ENCODE measurements at regions not wholly inside any gene's neighbourhood (a gene's known extent, or its start where the extent isn't known, plus 50 kb on each side); places are given as distances from the start of the nearest gene placed in this dataset.
"Not testable (repeated sequence)": the region's sequence is repeated elsewhere in the genome, so short reads cannot be mapped to it uniquely, and the experiment has no call there.

DNA sequence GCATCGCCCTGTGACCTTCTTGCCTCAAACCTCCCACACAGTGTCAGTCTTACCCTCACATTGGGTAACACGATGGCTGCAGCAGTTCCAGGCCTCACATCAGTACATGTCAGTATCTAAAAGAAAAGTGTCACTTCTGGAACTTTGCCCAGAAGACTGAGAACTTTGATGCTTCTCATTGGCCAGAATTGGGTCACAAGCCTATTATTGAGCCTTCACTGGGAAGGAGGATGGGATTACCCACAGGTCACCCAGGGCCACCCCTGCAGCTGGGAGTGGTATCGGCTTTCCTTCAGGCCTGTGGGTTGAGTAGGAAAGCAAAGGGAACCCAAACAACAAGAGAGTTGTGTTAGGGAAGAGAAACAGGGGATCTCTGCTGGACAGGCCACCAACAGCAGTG, 111.5 kb downstream of the NPY start:
- DNase-seq (ENCODE audit: low spot score) = no peak

DNA sequence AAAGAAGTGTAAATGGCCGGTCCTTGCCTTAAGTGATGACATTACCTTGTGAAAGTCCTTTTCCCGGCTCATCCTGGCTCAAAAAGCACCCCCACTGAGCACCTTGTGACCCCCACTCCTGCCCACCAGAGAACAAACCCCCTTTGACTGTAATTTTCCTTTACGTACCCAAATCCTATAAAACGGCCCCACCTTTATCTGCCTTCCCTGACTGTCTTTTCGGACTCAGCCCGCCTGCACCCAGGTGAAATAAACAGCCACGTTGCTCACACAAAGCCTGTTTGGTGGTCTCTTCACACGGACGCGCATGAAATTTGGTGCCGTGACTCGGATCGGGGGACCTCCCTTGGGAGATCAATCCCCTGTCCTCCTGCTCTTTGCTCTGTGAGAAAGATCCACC, 112.4 kb downstream of the NPY start:
- DNase-seq (ENCODE audit: low spot score) = not testable (repeated sequence)

DNA sequence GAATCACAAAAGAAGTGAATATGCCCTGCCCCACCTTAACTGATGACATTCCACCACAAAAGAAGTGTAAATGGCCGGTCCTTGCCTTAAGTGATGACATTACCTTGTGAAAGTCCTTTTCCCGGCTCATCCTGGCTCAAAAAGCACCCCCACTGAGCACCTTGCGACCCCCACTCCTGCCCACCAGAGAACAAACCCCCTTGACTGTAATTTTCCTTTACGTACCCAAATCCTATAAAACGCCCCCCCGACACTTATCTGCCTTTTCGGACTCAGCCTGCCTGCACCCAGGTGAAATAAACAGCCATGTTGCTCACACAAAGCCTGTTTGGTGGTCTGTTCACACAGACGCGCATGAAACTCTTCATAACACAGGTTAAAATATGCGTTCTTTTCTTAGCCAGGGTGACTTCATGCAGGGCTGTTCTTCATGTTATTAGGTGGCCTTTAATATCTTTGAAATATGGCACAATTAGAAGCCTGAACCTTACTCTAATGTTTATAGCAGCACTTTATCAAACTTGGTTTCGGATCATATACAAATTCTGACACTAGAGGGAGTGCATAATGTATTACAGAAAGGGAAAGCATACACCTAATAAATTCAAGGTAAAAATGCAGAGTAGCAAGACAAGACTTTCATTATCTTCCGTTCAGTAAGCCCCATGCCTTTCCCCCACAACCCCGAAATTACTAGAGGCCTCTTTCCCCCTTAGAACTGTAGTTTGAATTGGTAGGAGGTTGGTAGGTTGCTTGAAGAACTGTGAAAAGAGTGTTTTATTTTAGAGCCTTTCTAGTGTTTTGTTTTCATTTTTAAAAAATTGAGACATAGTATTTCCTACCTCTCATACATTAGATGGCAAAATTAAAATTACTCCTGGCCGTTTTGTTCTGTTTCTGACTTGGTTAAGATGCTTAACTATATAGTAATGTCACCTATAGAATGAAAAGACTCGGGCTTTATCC, 117.9 kb downstream of the NPY start:
- DNase-seq (ENCODE audit: low spot score) = no peak

DNA sequence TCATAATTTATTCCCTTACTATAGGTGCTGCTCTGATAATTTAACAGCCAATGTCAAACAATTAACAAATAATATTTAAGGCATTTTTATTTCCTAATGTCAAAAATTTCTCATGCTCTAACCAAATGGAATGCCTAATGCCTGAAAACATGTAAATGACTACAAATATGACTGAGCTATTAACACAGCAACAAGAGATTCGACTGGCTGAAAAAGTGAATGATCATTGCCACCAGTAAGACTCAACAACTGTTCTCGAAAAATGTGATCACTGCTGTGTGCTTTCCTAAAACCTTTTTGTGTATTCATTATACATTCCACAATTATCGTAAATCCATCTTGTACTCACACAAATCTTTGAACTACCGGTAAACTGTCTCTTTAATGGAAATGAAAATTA, 118.7 kb downstream of the NPY start:
- no peak for DNase-seq (ENCODE audit: low spot score)

DNA sequence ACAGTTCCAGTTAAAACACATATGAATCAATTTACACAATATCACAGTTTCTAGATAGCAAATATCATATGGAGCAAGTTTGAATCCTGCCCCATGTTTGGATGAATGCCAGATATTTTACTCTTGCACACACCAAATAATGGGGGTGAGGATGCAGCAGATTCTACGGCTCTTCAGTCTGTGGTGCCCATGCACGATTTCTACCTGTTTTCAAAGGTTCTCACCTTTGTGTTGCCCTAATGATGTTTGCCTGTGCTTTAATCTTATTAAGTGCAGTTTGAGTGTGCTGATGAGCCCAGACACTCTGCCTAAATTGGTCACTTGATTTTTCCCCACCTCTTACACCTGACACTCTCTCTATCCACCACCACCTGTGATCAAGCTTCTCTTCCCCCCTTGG, 119.6 kb downstream of the NPY start:
- no peak for DNase-seq (ENCODE audit: low spot score)

DNA sequence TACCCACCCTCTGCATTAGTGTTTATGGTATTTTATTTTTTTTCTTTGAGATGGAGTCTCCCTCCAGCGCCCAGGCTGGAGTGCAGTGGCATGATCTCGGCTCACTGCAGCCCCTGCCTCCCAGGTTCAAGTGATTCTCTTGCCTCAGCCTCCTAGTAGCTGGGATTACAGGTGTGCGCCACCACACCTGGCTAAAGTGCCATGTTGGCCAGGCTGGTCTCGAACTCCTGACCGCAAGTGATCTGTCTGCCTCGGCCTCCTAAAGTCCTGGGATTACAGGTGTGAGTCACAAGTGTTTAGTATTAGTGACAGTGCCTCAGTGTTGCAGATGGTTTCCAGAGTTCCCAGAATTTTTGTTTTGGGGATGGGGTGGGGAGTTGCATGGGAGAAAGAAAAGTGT, 120.3 kb downstream of the NPY start:
- no peak for DNase-seq (ENCODE audit: low spot score)

DNA sequence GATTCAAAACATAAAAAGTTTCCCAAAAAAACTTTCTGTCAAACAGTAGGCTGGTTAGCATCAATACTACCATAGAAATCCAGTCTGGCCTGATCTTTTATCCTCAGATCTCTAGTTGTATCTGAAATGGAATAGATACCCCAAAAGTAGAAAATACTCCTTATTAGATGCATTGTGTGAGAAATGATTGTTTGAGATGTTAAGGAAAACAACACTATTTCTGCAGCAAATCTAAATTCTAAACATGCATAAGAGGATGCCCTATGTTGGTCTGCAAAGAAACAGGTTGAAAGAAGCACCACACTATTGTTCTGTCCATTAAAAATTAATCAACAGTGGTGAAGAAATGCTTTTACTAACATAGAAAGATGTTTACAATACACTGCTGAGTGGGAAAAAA, 121.0 kb downstream of the NPY start:
- no peak for DNase-seq (ENCODE audit: low spot score)

DNA sequence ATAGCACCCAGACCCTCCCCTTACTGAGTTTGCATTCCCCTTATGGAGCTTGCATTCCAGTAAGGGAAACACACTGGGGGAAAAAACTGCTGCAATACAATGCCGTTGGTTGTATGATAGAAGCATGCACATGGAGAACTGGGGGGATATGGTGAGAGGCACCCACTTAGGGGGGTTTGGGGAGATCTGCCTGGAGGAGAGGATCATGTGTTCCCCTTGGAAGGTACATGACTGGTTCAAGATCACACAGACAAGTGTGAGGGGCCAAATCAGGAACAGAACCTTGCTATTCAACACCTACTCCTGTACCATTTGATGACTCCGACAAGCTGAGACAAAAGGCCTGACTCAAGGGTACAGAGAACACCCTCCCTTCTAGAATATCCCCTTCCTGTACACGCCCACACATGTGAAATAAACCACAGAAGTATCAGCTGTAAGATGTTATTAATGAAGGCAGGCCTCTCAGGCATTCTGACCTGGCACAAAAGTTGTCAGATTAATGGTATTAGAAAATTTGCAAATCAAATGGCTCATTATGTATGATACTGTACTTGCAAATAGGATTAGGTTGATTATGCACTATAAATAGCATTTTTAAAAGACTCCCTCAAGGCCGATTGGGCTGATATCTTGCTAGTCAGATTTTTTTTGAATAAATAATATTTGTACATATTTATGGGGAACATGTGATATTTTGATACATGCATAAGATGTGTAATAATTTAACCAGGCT, 122.2 kb downstream of the NPY start:
- DNase-seq (ENCODE audit: low spot score) = no peak

DNA sequence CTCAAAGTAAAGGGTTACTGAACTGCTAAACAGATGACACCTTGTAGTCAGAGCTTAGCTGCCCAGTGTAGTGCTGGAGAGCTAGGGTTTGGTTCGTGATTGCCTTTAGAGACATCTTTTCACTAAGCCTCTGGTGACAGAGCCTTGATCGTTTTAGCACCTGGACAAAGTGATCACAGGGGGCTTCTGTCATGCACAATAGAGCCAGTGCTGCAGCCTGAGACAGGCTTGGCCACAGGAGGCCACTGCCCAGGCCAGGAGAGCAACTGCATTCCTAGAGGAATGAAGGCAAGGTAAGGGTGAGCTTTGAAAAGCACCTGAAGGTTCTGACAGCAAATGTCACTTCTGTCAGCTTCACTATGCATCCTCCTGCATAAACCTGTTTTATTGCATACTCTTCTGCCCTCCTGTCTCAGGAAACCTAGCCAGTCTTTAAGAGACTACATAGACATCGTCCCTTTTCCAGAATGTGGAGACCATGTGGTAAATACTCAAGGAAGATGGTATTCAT, 122.9 kb downstream of the NPY start:
- DNase-seq (ENCODE audit: low spot score) = no peak

DNA sequence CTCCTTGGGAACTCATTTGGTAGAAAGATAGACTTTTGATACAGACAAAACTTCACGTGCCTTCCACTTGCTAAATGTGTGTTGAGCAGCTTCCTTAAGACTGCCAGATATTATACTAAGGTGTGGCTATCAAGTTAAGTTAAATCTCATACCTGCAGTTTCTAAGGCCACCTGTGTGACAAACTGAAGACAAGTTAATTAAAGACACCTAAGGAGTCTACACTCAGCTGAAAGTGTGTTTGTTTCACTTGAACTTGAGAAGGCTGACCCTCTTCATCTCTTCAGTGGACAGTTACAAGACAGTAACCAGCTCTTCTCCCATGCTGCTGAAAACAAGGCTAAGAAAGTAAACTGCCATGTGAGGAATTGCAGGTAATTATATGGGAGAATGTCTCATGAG, 124.0 kb downstream of the NPY start:
- no peak for DNase-seq (ENCODE audit: low spot score)

DNA sequence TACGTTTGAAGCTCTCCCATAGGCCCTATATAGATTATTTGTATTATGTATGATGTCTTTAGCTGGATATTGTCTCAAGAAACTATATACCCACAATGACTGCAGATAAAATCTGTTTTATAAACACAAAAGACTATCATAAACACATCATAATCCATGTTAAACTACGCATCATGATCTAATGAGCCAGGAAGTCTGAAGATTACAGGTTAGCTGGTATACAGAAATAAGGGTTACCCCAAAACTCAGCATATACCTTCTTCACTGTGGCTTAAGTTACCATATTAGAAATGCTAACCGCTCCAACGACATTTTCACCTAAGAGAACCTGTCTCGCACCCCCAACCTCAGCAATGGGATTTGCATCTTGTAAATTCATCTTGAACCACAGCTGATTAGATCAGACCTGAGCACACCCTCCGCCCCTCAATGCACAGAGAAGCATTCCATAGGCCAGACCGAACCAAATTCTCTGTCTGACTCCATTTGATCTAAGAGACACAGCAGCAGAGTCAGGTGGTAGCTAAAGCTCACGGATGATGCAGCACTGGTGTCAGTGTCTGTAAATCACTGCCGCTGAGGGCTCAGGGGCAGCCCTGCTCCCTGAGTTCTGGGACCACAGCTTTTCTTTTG, 124.9 kb downstream of the NPY start:
- no peak for DNase-seq (ENCODE audit: low spot score)

DNA sequence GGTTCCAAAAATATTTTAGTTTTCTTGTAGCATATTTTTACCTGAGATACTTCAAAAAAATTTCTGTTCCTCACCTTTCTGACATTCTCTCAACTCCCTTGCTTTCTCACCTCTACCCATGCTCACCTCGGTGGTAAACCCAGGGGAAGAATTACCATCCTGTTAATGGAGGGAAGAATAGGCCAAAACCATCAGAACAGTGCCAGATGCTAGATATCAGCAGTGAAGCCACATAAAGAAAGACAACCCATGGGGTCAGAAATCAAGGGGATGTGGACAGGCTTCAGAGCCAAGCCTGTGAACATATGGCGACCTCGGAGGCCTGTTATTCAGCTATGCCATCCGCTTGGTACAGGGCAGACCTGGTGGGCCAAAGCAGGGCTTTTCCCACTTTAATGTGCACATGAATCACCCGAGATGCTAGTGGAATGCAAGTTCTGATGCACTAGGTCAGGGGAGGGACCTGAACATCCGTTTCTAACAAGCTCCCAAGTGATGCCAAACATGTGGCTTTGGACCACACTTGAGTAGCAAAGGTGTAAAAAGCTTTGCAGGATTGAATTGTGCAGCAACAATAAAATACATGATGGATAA, 125.5 kb downstream of the NPY start:
- DNase-seq (ENCODE audit: low spot score) = no peak

DNA sequence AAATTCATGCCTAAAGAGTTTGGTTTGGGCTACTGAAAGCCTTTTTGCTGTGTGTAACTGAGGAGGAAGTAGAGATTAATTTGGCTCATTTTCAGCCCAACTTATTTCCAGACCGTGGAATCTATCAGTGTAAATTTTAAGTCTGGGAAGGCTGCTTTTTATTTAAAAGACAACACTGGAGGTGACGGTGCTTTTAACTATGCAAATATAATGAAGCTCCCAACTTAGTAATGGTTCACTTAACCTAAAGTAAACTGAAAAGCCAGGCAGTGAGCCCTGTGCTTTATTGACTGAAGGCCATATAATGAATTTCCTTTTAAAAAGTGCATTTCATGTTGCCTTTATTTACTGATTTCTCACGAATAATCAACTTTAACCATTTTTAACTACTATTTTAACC, 127.2 kb downstream of the NPY start:
- no peak for DNase-seq (ENCODE audit: low spot score)

DNA sequence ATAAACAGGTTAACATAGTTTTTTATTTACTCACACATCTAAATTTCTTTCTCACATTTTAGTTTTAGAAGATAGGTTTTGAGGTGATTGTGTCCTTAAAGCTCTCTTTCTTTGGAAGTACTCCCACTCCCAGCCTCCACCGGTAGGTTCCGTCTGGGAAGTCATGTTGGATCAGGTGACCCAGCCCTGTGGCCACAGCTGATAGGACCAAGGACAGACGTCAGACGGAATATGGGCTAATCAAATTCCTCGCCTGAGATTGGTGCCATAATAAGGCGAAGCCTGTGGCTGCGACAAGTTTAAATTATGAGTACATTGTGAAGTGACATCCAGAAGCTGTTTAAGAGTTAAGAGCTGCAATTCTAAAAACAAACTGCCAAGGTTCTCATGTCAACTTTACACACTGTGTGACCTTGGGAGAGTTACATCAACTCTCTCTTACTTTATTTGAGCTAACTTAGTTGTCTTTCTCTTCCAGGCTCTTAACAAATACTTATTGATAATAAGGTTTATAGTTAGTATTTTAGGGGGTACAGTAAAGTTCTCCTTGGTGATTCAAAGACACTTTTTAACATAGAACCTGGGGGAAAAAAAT, 133.6 kb downstream of the NPY start:
- no peak for DNase-seq (ENCODE audit: low spot score)

DNA sequence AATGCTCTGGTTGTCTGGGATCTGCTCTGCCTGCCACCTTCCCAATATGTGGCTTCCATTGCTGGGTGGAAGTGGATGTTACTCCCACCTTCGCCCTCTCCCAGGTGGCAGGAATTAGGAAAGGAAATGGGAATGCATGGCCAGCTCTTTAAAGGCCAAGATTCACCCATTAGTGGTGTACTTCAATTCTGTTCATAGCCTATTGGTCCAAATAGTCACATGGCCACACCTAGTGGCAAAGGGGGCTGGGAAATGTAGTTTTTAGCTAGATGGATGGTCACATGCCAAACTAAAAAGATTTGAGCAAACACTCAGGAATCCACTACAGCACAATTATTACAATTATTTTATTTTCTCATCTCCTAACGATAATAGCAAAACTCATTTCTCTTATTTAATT, 135.1 kb downstream of the NPY start:
- peak; percentile 12 for DNase-seq (ENCODE audit: low spot score)

DNA sequence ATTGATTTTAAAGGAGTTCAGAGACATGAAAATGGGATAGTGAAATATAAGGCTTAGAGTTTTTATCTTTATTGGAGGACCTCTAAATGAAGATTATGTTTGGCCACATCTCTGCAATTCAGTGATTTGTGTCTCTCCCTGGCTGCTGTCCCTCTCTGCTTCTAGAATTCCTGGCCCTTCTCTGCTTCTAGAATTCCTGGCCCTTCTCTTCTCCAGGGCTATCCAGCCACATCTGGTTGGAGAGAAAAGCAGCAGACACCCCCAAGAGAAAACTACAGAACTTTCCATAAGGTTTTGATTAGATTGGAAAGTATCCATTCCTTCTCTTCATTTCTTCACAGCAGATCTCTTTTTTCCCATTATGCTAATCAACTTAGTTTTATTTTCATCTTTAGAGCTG, 135.5 kb downstream of the NPY start:
- DNase-seq (ENCODE audit: low spot score) = no peak

DNA sequence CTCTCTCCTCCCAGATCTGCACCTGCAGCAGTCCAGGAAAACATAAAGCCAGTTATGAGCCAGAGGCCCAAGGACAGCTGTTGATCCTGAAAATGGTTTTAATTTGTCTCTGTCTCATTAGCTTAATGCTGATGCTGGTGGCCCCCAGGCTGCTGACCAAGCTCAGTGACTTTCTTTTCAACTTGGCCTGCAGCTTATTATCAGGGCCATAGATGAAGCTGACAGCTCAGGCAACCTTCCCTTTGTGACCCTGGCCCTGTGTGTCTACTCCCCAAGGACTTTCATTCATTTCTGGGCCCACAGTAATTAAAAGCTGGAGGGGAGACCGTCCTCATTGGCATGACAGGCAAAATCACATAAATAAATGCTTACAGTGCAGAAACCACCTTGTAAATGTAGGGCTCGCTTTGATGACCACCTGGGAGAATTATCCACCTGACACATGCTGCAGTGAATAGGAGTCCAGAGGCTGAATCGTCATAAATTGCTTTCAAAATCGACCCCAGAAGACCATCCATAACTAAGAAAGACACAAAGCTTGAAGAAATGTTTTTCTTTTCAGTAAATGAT, 138.5 kb downstream of the NPY start:
- no peak for DNase-seq (ENCODE audit: low spot score)

DNA sequence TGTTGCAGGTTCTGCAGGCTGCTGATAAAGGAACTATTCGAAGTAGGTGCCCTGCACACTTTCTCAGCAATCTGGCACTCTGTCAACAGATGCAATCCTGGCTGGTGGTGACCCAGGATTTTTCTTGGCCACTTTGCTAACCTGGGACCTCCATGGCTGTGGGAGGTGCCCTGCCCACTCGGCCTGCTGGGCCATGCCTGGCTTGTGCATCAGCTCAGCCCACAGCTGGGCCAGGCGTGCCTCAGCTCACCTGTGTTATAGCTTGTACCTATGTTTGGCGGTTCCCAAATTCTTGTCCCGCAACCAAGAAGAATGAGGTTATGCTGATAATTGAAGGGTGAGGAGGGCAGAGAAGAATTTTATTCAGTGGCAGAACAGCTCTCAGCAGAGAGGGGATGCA, 141.7 kb downstream of the NPY start:
- no peak for DNase-seq (ENCODE audit: low spot score)

DNA sequence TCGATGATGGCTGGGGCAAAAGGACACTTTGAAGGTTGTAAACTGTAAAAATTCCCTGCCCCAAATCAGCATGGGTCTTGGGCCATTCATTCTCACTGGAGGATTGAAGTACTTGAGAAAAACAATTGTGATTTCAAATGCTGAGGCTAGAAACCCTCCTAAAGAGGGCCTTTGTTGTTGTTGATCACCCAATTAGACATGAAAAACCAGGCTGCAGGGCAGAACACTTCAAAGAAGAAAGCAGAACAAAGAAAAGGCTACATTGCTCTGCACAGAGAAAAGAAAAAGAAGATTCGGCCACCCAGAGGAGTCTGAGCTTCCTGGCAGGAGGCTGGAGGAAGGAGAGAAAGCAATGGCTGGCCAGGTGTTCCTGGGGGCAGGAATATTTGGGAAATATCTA, 143.1 kb downstream of the NPY start:
- DNase-seq (ENCODE audit: low spot score) = no peak

DNA sequence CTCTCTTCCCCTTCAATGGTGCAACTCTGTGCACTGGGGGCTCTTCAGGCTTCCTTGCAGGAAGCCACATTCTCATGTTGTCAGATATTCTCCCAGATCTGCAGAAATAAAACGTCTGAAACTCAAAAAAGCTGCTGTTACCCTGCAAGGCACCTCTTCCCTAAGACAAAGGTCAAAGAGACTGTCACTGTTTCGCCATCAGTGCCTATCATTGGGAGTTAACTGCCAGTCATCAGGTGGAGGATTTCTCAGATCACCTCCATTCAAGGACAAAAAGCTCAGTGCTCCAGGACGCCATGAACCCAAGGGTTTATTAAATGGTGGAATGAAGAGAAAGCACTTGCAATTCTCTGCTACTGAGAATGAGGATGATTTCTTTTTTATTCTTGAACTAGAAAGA, 144.6 kb upstream of the PALS2 start:
- no peak for DNase-seq (ENCODE audit: low spot score)

DNA sequence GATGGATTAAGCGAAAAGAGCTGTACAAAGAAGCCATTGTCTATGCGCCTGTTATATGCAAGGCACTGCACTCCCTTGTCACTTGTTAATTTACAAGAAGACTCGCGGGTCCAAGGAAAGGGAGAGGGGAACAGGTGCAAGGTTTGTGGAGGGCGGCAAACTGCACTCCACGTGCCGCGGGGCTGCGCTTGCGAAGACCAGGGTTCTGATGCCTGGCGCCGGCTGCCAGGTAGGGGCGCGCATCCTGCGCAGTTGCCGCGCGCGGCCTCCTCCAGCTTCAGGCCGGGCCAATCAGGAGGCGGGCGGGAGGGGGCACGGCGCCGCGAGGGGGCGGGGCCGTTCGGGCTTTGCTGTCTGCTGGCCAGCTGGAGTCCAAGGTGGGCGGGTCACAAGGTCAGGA, 140.6 kb upstream of the PALS2 start:
- DNase-seq (ENCODE audit: low spot score) = no peak

DNA sequence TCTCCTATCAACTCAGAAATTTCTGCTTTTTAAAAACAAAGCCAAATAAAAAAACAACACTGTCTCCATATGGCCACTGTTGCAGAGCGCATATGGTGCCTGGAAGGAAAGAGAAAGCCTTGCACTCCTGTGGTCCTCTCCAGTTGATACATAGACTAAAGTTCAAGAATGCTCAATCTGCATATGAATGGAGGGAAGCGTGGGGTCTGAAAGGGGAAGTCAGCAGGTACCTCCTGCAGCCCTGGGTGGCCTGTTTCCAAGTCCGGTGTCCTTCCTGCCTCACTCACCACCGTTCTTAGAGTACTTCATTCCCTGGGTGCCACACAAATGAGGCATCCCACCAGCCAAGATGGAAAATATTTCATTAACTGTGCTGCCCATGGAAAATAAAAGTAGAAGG, 138.3 kb upstream of the PALS2 start:
- DNase-seq (ENCODE audit: low spot score) = no peak

Data from germinal center (tissue), 1 donor.